ENCODE measurements at regions not wholly inside any gene's neighbourhood (a gene's known extent, or its start where the extent isn't known, plus 50 kb on each side); places are given as distances from the start of the nearest gene placed in this dataset.

GRCh38 chr16:5415123-5415522 lies 317.5 kb upstream of the EEF2KMT start:
- TF ChIP-seq CTCF (IDR thresholded peaks at IDR 0.05) (no peak), POLR2A (IDR thresholded peaks at IDR 0.05) (no peak), POLR2AphosphoS5 (IDR thresholded peaks at IDR 0.05; ENCODE audit: insufficient read depth in 1 of 2, low read depth in 1 of 2) (no peak)

Measured in vagina (tissue), 2 donors.